Right lobe of liver (tissue), 4 donors: ENCODE measurements at regions not wholly inside any gene's neighbourhood (a gene's known extent, or its start where the extent isn't known, plus 50 kb on each side); places are given as distances from the start of the nearest gene placed in this dataset.

Experiments
- POLR2A ChIP-seq: fragments of 450-650 bp; IDR thresholded peaks from one replicate; pipeline ENCODE4 v1.6.1; 2017; ENCODE audit warnings: antibody characterized with exemption, mild to moderate bottlenecking
- TF ChIP-seq, protein P1 (sequence below), 4 donors: fragments of 200-600 bp in 3 of 4; fragments of 450-650 bp in 1 of 4; IDR thresholded peaks; one replicate each; pipeline versions ENCODE4 v1.5.1 to v1.8.0; 2016 to 2022; ENCODE audit warnings: antibody characterized with exemption in 4 of 4, mild to moderate bottlenecking in 2 of 4
- donor health status: DM: no; HTN: no; CAD: no.
- donor health status: DM: no; HTN: no; CAD: no.
- donor health status: DM: no; HTN: yes; CAD: no.

GRCh38 chr13:85216576-85216975 is 582.6 kb downstream of the SLITRK6 start:
- TF ChIP-seq, protein P1, sequence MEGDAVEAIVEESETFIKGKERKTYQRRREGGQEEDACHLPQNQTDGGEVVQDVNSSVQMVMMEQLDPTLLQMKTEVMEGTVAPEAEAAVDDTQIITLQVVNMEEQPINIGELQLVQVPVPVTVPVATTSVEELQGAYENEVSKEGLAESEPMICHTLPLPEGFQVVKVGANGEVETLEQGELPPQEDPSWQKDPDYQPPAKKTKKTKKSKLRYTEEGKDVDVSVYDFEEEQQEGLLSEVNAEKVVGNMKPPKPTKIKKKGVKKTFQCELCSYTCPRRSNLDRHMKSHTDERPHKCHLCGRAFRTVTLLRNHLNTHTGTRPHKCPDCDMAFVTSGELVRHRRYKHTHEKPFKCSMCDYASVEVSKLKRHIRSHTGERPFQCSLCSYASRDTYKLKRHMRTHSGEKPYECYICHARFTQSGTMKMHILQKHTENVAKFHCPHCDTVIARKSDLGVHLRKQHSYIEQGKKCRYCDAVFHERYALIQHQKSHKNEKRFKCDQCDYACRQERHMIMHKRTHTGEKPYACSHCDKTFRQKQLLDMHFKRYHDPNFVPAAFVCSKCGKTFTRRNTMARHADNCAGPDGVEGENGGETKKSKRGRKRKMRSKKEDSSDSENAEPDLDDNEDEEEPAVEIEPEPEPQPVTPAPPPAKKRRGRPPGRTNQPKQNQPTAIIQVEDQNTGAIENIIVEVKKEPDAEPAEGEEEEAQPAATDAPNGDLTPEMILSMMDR (IDR thresholded peaks at IDR 0.05) = no peak
- TF ChIP-seq POLR2A = no peak
